ENCODE measurements at regions not wholly inside any gene's neighbourhood (a gene's known extent, or its start where the extent isn't known, plus 50 kb on each side); places are given as distances from the start of the nearest gene placed in this dataset.

GRCh38 chr5:176712546-176713304, 65.4 kb downstream of the TSPAN17 start:
- H3K79me2 ChIP-seq (ENCODE audit: insufficient read depth, low read length): no peaks in the 10 kb centered on the region
- H3K27me3 ChIP-seq (ENCODE audit: insufficient read depth, low read length): no peaks in the 10 kb centered on the region
- ChIA-PET CTCF (no interaction called here), RAD21 (ENCODE audit: low non-redundant PET in 1 of 2, low total read pairs in 2 of 2, uncharacterized antibody in 2 of 2, unreplicated experiment in 2 of 2) (no interaction called here), POLR2A (no interaction called here)
- no peaks in the 10 kb centered on the region for H3K36me3 ChIP-seq (ENCODE audit: control insufficient read depth in 1 of 2, insufficient read depth in 2 of 2, low read length in 2 of 2)
- no peak for TF ChIP-seq EZH2 (IDR thresholded peaks at IDR 0.05)
- no peak for TF ChIP-seq SIN3A (IDR thresholded peaks at IDR 0.05; ENCODE audit: low read depth)
- no peak for TF ChIP-seq POLR2A (IDR thresholded peaks at IDR 0.05; ENCODE audit: borderline replicate concordance, extremely low read depth, insufficient read depth, insufficient read length)
- no peak for TF ChIP-seq CEBPB (IDR thresholded peaks at IDR 0.05; ENCODE audit: low read depth)
- no peak for TF ChIP-seq CBX3 (IDR thresholded peaks at IDR 0.05; ENCODE audit: low read depth)
- no peak for TF ChIP-seq ZFX (IDR thresholded peaks at IDR 0.05)
- no peak for TF ChIP-seq FOSL1 (IDR thresholded peaks at IDR 0.05; ENCODE audit: low read depth)
- TF ChIP-seq POLR2AphosphoS5 (IDR thresholded peaks at IDR 0.05; ENCODE audit: low read depth, low read length): no peak
- H3K4me1 ChIP-seq (ENCODE audit: control insufficient read depth in 1 of 2, insufficient read depth in 2 of 2, low read length in 2 of 2): peaks cover 6% of the 10 kb centered on the region in 2 experiments
- ATAC-seq (no peak), DNase-seq (ENCODE audit: low read depth, low spot score) (no peak)
- no peaks in the 10 kb centered on the region for H4K20me1 ChIP-seq (ENCODE audit: insufficient read depth)
- no peak overlapping the region for H2AFZ ChIP-seq (ENCODE audit: low read depth, low read length, poor library complexity, severe bottlenecking)
- no TSS peak for BruUV-seq (replicated peaks)
- peaks cover 0 to 9% of the 10 kb centered on the region in 2 experiments; a peak in 1 of 4 replicates for H3K9me3 ChIP-seq (ENCODE audit: control insufficient read depth in 1 of 2, insufficient read depth in 1 of 2, low read depth in 1 of 2, low read length in 2 of 2)
- intact Hi-C loops (cut with micrococcal nuclease): no loop called here
- no peak overlapping the region for H3K4me2 ChIP-seq (ENCODE audit: low read length)
- no peak overlapping the region for H3K4me3 ChIP-seq (replicated peaks in 1 of 2; ENCODE audit: low read depth in 1 of 2, low read length in 2 of 2)
- H3K27ac ChIP-seq (ENCODE audit: low read depth, low read length): no peak overlapping the region
- no peak overlapping the region for H3K9ac ChIP-seq (ENCODE audit: low read length)
- H3K9me2 ChIP-seq (ENCODE audit: insufficient read depth): no peaks in the 10 kb centered on the region

GRCh38 chr5:176713409-176713808, 66.1 kb downstream of the TSPAN17 start:
- Histone ChIP-seq H3K9me3 (ENCODE audit: control insufficient read depth in 1 of 2, insufficient read depth in 1 of 2, low read depth in 1 of 2, low read length in 2 of 2) (peaks cover 0 to 9% of the 10 kb centered on the region in 2 experiments; a peak in 1 of 4 replicates), H3K4me2 (ENCODE audit: low read length) (no peak overlapping the region), H2AFZ (ENCODE audit: low read depth, low read length, poor library complexity, severe bottlenecking) (no peak overlapping the region), H3K4me1 (ENCODE audit: control insufficient read depth in 1 of 2, insufficient read depth in 2 of 2, low read length in 2 of 2) (peaks cover 6% of the 10 kb centered on the region in 2 experiments), H3K79me2 (ENCODE audit: insufficient read depth, low read length) (no peaks in the 10 kb centered on the region), H4K20me1 (ENCODE audit: insufficient read depth) (no peaks in the 10 kb centered on the region), H3K36me3 (ENCODE audit: control insufficient read depth in 1 of 2, insufficient read depth in 2 of 2, low read length in 2 of 2) (no peaks in the 10 kb centered on the region), H3K4me3 (replicated peaks in 1 of 2; ENCODE audit: low read depth in 1 of 2, low read length in 2 of 2) (no peak overlapping the region), H3K9me2 (ENCODE audit: insufficient read depth) (no peaks in the 10 kb centered on the region), H3K9ac (ENCODE audit: low read length) (no peak overlapping the region), H3K27ac (ENCODE audit: low read depth, low read length) (no peak overlapping the region), H3K27me3 (ENCODE audit: insufficient read depth, low read length) (no peaks in the 10 kb centered on the region)
- no peak for DNase-seq (ENCODE audit: low read depth, low spot score)
- BruUV-seq (replicated peaks): no TSS peak
- TF ChIP-seq EGR1 (IDR thresholded peaks at IDR 0.05; ENCODE audit: low read depth) (no peak), MAX (IDR thresholded peaks at IDR 0.05) (no peak), SP1 (IDR thresholded peaks at IDR 0.05; ENCODE audit: low read depth) (no peak), POLR2AphosphoS5 (IDR thresholded peaks at IDR 0.05; ENCODE audit: low read depth, low read length) (no peak), EZH2 (IDR thresholded peaks at IDR 0.05) (no peak), JUND (IDR thresholded peaks at IDR 0.05) (no peak), CTCF (IDR thresholded peaks at IDR 0.05 in 2 of 3, conservative IDR thresholded peaks at IDR 0.05 in 1 of 3; ENCODE audit: borderline replicate concordance in 1 of 3, insufficient read depth in 1 of 3, low read depth in 2 of 3, low read length in 2 of 3) (no peak), ZFX (IDR thresholded peaks at IDR 0.05) (no peak), RAD21 (IDR thresholded peaks at IDR 0.05; ENCODE audit: low read depth) (no peak), CEBPB (IDR thresholded peaks at IDR 0.05; ENCODE audit: low read depth) (no peak), POLR2A (IDR thresholded peaks at IDR 0.05; ENCODE audit: borderline replicate concordance, extremely low read depth, insufficient read depth, insufficient read length) (no peak)
- ChIA-PET POLR2A (no interaction called here), RAD21 (ENCODE audit: low non-redundant PET in 1 of 2, low total read pairs in 2 of 2, uncharacterized antibody in 2 of 2, unreplicated experiment in 2 of 2) (no interaction called here), CTCF (no interaction called here)
- ATAC-seq: no peak
- intact Hi-C loops (cut with micrococcal nuclease): no loop called here

Data from HCT116 (cell line).